Activated CD4-positive, alpha-beta T cell treated with anti-CD3 and anti-CD28 coated beads, Interleukin-2, Interleukin-4, amounts not matched to agents 100 ng/mL and 50 ng/mL, durations not matched to agents 16 hours and 8 hours (primary cell): ENCODE measurements at regions not wholly inside any gene's neighbourhood (a gene's known extent, or its start where the extent isn't known, plus 50 kb on each side); places are given as distances from the start of the nearest gene placed in this dataset.
"Not testable (repeated sequence)": the region's sequence is repeated elsewhere in the genome, so short reads cannot be mapped to it uniquely, and the experiment has no call there.

Source experiments
- DNase-seq: peaks from one replicate; pipeline ENCODE4 v3.0.0-alpha.2; 2020; ENCODE audit warnings: low spot score

DNA sequence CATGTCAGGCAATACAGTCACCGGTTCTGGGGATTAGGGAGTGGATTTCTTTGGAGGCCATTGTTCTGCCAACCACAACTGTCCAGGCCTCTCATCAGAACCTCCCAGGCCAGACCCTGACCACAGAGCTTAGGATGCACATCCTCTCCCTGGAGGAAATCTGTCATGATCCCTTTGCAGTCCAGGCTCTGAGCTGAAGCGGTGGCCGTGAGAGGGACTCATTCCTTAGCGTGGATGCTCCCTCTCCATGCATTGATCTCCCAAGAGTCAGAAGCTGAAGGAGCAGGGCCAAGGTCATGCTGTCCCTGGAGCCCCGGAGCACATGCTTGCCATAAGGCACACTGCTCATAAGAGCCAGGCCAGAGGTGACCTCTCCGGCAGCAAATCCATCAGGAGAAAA is 181.4 kb downstream of the COPRS start:
- DNase-seq: no peak

DNA sequence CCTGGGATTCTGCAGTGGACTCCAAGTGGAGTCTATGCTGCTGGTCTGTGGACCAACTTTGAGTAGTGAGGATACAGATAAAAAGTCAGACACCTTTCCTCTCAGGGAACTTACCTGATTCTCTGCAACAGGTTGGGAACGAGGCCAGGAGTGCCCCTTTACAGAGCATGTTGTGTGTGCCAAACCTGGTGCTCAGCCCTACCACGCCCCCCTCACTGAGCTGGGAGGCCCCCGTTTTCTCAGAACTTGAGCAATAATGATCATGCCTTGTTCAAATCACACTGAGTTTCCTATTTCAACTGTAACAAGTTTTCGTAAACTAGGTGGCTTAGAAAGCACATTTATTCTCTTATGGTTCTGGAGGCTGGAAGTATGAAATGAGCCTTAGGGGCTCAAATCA is 182.0 kb downstream of the COPRS start:
- no peak for DNase-seq

DNA sequence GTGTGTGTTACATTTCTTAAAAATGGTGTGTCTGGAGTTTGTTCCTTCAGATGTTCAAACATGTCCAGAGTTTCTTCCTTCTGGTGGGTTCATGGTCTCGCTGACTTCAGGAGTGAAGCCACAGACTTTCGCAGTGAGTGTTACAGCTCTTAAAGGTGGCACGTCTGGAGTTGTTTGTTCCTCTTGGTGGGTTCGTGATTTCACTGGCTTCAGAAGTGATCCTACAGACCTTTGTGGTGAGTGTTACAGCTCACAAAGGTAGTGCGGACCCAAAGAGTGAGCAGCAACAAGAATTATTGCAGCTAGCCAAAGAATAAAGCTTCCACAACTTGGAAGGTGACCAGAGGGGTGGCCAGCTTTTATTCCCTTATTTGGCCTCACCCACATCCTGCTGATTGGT is 183.7 kb downstream of the COPRS start:
- DNase-seq: not testable (repeated sequence)

DNA sequence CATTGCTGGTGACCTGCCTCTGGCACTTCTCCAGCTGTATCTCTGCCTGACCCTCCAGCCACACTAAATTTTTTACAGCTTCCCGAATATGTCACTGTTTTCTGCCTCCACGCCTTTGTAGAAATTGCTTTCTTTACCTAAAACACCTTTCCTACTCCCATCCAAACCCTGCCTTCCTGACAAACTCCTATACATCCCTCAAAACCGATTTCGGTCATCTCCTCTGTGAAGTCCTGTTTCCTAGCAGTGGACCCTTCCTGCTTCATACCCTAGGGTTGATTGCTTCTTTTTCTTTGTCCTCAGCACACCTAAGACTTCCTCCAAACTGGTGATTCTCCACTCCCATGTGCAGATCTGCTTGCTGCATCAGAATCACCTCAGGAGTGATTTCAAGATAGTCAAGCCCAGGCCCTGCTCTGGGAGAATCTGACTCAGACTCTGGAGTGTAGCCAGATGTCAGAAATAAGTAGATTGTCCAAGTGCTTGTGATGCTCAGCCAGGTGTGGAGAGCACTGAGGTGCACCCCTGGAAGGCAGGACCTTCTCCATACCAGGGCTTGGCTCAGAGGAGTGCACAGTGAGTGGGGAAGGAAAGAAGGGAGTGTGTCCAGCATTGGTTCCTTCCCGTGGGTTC is 184.2 kb downstream of the COPRS start:
- DNase-seq: no peak

DNA sequence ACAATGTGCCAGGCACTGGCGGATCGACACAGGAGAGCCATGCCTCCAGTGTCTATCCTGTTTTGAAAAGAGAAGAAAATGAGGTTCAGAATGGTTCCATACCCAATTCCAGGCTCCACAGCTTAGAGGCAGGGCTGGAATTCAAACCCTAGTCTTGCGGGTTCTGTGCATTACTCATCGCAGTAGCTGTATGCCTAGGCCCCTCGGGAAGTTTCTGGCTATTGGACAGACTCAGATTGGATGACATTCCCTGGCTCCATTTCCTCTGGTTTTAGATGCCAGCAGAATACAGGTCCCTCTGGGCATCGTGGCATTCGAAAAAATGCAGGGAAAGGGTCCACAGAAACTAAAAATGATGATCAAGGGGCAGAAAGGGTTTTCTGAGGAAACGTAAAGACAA is 184.7 kb downstream of the COPRS start:
- DNase-seq: no peak

DNA sequence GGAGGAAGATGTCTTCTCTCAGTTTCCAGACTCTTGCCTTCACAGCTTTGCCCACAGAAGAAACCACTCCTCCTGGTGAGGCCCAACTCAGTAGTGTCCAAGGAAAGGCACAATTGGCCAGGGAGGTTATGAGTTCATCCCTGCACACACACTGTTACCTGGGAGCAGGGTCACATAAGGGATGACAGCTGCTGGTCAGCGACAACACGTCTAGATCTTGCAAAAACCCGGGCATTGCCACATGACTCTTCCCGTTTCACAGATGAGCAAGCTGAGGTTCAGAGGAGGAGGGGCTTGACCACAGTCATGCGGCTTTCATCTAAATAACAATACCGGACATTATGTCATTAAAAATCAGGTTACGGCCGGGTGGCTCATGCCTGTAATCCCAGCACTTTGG is 186.0 kb downstream of the COPRS start:
- DNase-seq: no peak

DNA sequence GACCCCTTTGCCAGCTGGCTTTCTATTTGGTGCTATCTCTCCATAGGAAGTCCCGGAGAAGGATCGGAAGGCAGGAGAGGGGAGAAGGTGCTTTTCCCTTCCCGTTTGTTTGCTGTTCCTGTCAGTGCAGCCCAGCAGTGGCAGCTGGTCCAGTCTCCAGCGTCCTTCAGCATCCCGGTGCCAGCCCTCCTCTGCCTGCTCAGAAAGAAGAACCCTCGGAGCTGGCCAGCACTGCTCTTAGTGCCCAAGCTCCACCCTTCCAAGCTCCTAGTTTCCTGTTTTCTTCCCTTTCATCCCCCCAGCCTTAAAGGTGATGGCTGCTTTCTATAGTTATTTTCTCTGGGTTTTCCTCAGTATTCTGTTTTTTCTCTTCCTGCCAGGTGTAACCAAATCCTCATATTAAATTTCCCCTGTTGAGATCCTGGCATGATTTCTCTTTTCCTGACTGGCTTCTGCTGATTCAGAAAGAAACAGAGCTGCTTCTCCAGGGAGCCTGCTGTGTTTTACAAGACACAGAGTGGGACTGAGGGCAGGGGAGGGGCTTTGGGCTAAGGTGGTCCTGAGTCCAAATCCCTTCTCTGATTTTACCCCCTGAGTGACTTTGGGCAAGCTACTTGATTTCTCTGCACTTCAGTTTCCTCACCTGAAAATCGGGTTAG is 186.8 kb downstream of the COPRS start:
- no peak for DNase-seq

DNA sequence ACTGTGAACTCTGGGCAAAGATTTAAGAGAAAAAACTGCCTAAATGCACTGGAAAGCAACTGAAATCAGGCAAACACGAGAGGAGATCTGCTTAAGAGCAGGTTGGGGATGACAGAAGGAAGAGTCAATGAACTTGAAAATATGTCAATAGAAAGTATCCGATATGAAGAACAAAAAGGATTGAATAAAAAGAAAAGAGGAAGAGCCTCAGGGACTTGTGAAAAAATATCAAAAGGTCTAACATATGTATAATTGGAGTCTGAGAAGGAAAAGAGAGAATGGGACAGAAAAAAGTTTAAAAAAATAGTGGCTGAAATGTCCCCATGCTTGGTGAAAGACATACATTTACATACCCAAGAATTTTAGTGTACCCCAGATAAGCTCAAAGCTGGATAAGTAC is 195.5 kb downstream of the COPRS start:
- no peak for DNase-seq

DNA sequence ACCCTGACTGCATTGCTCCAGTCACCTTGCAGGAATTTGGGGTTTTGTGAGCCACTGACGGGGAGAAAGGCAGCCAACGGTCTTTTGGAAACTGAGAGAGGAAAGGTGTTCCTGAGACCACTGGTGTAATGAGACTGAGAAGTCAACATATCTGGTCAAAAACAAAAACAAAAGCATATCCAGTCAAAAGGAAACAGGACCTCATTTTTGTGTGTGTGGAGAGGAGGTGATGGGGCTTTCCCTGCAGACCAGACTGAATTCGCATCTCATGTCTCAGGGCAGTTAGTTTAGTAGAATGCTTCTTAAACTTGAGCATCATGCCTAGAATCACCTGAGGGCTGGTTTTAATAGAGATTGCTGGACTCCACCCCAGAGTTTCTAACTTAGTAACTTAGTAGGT is 198.4 kb downstream of the COPRS start:
- peak; percentile 28 for DNase-seq

DNA sequence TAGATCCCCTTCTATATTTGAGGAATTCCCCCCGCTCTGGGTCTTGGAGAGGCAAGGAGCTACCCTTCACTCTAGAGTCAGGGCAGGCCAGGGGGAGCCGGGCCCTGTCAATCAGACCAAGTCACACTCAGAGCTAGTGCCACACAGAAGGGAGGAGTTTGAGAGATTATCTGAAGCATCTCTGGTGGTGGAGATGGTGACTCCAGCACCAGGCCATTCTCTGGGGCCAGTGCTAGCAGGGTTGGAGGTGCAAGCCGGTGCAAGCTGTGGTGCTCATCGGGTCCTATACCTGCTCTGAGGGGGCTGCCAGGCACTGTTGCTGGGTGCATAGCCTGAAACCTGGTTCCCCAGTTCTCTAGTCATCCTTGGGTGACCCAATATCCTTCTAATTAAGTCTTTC is 201.2 kb downstream of the COPRS start:
- DNase-seq: no peak

DNA sequence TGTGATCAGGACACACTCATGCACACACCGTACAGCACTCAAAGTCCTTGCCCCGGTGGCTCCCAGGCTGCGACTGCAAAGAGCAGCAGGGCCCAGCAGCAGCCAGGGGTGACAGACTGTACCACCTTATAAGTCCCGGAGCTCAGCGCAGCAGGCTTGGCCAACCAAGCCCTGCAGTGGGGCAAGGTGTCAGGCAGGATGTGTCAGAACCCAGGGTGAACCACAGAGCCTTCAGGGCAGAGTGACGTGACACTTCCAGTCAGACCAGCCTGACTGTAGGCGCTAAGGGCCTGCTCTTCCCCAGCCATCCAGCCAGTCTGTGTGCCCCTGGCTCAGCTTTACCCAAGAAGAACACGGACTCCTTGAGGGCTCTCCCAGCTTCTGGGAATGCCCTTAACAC is 204.1 kb downstream of the COPRS start:
- DNase-seq: peak; percentile 45

DNA sequence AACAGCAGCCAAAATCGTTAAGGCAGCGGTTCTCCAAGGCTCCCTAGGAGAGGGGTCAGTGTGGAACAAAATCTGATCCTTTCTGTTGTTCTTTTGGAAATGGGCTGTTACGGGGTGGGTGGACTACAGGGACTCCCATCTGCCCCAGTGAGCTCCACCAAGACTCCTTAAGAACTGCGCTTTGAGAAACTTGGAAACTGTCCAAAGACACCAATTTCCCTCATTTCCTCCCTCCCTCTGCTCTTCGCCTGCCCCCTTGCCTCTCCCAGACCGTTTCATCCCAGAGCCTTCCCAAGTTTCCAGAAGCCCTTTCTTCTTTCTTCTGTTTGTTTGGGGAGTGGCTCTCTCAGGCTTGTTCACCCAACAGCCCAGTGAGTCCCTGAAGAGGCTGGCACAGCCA is 205.4 kb downstream of the COPRS start:
- DNase-seq: no peak

DNA sequence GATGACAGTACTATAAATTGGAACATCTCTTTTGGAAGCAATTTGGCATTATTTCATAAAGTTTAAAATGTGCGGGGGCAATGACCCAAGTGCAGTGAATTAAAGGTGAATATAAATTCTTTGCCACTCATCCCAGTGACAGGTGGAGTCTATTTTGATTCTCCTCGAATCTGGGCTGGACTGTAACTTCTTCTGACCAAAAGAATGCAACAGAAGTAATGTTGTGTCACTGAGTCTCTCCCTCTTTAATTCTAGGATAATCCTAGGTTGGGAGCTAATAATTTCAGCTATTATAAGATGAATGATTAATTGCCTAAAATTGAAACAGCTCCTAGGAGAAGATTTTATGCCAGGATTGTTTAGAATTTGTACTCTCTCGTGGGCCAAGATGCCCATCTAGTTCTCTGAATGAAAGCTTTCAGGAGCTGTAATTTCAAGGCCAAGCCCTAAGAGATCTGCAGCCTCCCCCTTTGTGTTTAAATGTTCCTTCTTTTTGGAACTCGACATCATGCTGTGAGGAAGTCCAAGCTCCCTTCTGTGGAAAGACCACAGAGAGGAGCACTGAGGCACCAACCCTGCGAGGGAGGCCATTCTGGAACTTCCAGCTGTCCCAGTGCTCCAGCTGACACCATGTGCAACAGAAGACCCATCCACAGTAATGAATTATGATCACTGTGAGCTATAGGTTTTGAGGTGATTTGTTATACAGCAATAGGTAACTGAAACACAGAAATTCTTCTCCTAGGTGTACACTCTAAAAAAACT is 208.1 kb downstream of the COPRS start:
- no peak for DNase-seq

DNA sequence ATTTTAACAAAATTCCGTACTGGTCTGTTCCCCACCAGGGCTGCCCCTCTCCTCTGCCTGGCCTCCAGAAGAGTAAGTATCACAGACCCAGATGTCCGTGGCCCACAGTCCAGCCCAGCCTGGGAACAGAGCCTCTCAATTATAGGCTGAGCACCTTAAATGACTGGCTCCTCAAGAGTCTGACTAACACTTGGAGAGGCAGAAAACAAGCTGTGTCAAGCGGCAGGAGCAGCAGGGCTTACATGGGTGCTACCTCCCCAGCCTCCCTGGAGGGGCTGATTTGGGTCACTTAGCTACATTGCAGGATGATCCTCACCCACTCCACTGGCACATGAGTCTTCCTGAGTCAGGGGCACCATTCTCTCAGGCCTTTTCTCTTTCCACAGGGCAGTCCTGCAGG is 209.7 kb downstream of the COPRS start:
- DNase-seq: no peak

DNA sequence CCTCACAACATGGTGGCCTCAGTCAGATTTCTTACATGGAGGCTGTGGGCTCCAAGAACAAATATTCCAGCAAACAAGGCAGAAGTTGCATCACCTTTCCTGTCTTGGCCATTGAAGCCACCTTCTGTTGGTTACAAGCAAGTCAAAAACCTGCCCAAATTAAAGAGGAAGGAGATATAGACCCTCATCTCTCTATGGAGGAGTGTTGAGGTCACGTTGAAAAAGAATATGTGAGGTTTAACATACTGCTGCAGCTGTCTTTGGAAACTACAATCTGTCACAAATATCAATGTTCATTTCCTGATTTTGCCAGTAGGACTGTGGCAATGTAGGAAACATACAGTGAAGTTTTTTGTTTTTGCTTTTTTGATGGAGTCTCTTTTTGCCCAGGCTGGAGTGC is 211.4 kb downstream of the COPRS start:
- DNase-seq: no peak

DNA sequence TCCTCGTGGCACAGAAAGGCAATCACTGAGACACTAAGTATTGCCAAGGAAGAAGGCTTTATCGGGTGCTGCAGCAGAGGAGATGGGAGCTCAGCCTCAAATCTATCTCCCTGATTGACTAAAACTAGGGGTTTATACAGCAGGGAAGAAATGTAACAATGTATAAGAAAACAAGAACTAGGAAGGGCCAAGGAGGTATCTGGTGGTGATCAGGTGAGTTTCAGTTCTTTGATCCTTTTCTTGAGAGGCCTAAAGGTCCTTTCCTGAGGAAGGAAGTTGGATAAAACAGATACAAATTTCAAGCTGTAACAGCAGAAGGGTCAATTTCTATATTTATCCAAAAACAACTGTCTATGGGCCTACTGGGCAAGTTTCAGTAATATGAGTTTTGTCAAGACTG is 212.4 kb downstream of the COPRS start:
- no peak for DNase-seq

DNA sequence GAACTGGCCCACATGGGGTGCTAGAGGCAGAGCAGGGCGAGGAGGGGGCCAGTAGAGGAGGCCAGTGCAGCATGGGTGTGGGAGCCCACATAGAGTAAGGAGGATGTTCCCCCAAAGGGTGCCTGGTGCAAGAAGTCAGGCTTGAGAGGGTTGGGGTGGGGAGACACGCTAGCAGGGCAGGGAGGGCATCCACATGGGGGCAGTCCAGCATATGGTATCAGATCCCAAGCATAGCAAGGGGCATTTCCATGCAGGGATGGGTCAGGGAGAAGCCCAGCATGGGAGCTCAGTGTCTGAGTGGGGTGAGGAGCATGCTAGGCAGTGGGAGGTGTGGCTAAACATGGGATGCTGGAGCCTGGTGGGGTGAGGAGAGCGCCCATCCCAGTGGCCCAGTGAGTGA is 213.7 kb downstream of the COPRS start:
- DNase-seq: no peak

DNA sequence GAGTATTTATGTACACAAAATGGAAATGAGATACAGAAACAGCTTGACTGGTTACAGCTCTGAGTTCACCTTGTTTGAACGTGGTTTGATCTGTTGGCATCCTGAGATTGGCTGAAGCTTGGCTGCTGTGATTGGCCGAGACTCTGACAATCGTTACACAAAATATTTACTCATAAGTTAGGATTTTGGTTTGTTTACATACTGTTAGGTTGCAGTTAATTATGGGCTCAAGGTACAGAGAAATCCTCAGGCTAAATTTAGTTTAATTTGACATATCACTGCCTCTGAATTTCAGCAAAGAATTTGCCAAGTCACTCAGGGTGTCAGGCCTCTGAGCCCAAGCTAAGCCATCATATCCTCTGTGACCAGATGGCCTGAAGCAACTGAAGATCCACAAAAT is 227.3 kb downstream of the COPRS start:
- DNase-seq: no peak

DNA sequence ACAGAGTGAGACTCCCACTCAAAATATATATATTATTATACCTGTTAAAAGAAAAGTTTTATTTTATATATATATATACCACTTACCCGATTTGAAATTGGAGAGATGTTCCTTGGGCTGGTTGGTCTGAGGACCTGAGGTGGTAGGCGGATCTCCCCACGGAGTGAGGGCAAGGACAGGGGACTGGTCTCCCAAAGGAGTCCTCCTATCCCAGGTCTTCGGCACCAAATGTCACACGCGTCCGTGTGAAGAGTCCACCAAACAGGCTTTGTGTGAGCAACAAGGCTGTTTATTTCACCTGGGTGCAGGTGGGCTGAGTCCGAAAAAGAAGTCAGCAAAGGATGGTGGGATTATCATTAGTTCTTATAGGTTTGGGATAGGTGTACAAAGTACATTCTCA is 228.2 kb downstream of the COPRS start:
- DNase-seq: not testable (repeated sequence)

DNA sequence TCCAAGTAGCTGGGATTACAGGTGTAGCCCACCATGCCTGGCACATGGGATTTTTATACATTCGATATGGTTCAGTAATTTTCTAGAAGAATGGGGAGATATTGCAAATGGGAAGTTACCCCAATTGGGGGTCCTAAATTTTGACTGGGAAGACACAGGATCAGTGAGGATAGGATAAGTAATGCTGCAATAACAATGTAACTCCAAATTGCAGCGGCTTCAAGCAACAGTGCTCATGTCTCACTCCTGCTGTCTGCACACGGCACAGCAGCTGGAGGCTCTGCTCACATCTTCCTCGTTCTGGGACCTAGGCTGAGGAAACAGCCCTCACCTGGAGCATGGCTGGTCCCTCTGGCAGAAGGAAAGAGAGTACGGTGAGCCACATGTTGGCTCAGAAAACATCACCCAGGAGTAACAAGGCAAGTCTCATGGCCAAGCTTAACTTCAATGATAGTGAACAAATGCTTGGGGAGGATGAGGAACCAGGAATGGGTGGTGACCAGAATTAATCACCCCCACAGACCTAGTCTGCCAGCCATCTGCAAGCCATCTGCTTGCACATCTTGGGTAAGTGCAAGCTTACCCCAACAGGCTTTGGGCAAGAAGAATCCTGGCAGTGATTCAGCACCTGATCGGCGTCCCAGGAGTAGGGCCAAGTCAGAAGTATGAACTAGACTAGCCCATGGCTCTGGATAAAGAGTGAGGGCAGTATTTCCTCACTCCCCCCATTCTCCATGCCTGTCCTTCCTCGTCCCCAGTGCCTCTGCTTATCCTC is 229.2 kb downstream of the COPRS start:
- DNase-seq: no peak

DNA sequence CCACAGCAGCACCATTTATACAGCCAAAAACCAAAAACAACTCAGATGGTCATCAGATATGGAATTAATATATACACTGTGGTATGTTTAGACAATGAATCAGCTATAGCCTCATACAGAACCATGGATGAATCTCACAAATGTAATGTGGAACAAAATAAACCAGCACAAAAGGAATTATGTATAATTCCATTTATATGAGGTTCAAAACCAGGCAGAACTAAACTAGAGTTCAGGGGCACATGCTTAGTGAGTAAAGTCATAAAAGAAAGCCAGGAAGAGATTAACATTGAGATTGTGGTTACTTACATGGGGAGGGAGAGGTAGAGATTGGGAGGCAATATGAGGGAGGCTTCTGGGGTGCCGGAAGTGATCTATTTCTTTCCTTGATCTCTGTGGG is 231.1 kb downstream of the COPRS start:
- DNase-seq: no peak

DNA sequence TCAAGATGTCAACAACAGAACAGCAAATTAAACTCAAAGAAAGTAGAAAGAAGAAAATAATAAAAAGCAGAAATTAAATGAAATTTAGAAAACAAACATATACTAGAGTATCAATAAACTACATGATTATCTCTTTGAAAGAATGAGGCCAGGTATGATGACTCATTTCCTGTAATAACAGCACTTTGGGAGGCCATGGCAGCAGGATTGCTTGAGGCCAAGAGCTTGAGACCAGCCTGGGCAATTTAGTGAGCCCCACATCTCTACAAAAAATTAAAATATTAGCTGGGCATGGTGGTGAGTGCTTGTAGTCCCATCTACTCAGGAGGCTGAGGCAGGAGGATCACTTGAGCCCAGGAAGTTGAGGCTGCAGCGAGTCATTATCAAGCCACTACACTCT is 232.5 kb downstream of the RAB11FIP4 start:
- DNase-seq: no peak

DNA sequence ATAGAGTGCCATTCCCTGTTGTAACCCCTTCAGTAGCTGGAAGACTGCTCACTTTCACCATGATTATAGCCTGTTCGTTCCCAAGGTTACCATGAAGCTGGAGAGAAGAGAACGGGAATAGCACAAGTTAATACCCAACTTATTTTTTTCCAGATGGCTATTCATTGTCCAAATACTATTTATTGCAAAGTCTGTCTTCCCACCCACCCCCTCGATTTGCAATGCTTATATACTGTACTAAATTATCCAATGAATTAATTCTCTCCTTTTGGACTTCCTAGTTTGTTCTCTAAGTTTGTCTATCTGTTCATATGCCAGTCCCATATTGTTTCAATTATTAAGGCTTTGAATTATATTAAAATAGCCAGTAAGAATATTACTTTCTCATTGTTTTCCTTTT is 231.0 kb downstream of the RAB11FIP4 start:
- no peak for DNase-seq
